GM12892 (cell line): ENCODE measurements at regions not wholly inside any gene's neighbourhood (a gene's known extent, or its start where the extent isn't known, plus 50 kb on each side); places are given as distances from the start of the nearest gene placed in this dataset.

Experiments
- POLR2A ChIP-seq: IDR thresholded peaks from 2 replicates; pipeline ENCODE4 v1.6.1; 2011; ENCODE audit warnings: low read depth, low read length, control low read depth
- POLR2AphosphoS5 ChIP-seq: IDR thresholded peaks from 2 replicates; pipeline ENCODE4 v1.6.1; 2011; ENCODE audit warnings: low read depth, low read length, control low read depth

GRCh38 chr3:31132132-31132769 is 237.8 kb upstream of the GADL1 start:
- TF ChIP-seq POLR2A: no peak
- no peak for TF ChIP-seq POLR2AphosphoS5
